Activated CD8-positive, alpha-beta memory T cell treated with anti-CD3 and anti-CD28 coated beads, Interleukin-2, amount 50 U/mL, for 24 hours (primary cell): ENCODE measurements at regions not wholly inside any gene's neighbourhood (a gene's known extent, or its start where the extent isn't known, plus 50 kb on each side); places are given as distances from the start of the nearest gene placed in this dataset.
A peak's percentile ranks its signal among the peaks of the same experiment; 100 is the strongest.

Experiments
- DNase-seq: peaks from one replicate; pipeline ENCODE4 v3.0.0-alpha.2; 2020; ENCODE audit errors: extremely low read depth

GRCh38 chr11:59302991-59303390 lies 55.7 kb upstream of the OR5AN1 start:
- DNase-seq = no peak

GRCh38 chr11:59295435-59295834 lies 63.3 kb upstream of the OR5AN1 start:
- DNase-seq = no peak

GRCh38 chr11:59292611-59293010 lies 66.1 kb upstream of the OR5AN1 start:
- DNase-seq = no peak

- DNase-seq = no peak
These were observed 67.5 kb upstream of the OR5AN1 start for GRCh38 chr11:59291228-59291627.

GRCh38 chr11:59289356-59290181 lies 69.1 kb upstream of the OR5AN1 start:
- DNase-seq = no peak

- no peak for DNase-seq
These were observed 72.9 kb upstream of the OR5AN1 start for GRCh38 chr11:59285716-59286260.

GRCh38 chr11:59284773-59285129 lies 72.0 kb upstream of the MPEG1 start:
- no peak for DNase-seq

- DNase-seq = peak; percentile 4
These were observed 71.4 kb upstream of the MPEG1 start for GRCh38 chr11:59283825-59284772.

GRCh38 chr11:59283311-59283710 lies 70.6 kb upstream of the MPEG1 start:
- no peak for DNase-seq

GRCh38 chr11:59281177-59281576 lies 68.5 kb upstream of the MPEG1 start:
- DNase-seq = no peak

GRCh38 chr11:59273373-59273841 lies 60.7 kb upstream of the MPEG1 start:
- DNase-seq = no peak

- DNase-seq = no peak
These were observed 60.1 kb upstream of the MPEG1 start for GRCh38 chr11:59272771-59273372.

GRCh38 chr11:59271811-59272327 lies 59.1 kb upstream of the MPEG1 start:
- DNase-seq = no peak

GRCh38 chr11:59271247-59271755 lies 58.6 kb upstream of the MPEG1 start:
- DNase-seq = no peak

GRCh38 chr11:59267736-59268475 lies 55.2 kb upstream of the MPEG1 start:
- DNase-seq = no peak

- no peak for DNase-seq
These were observed 54.5 kb upstream of the MPEG1 start for GRCh38 chr11:59267196-59267595.

GRCh38 chr11:59266491-59266890 lies 53.8 kb upstream of the MPEG1 start:
- DNase-seq = no peak

GRCh38 chr11:59265735-59266134 lies 53.0 kb upstream of the MPEG1 start:
- DNase-seq = no peak

- no peak for DNase-seq
These were observed 52.0 kb upstream of the MPEG1 start for GRCh38 chr11:59264736-59265135.

GRCh38 chr11:59263225-59263894 lies 50.6 kb upstream of the MPEG1 start:
- DNase-seq = no peak
